Type B pancreatic cell (in vitro differentiated cells): ENCODE measurements at regions not wholly inside any gene's neighbourhood (a gene's known extent, or its start where the extent isn't known, plus 50 kb on each side); places are given as distances from the start of the nearest gene placed in this dataset.

Source experiments
- DNase-seq: peaks from one replicate; pipeline ENCODE4 v3.0.0; 2021; ENCODE audit warnings: mixed read lengths; ENCODE audit not compliant: unreplicated experiment; ENCODE audit errors: extremely low spot score
- H3K27ac Mint-ChIP-seq: 2 replicates; pipeline ENCODE4 v1.8.0; 2021; ENCODE audit warnings: mild to moderate bottlenecking, mixed read lengths
- H3K27me3 Mint-ChIP-seq: 2 replicates; pipeline ENCODE4 v1.8.0; 2021; ENCODE audit warnings: mixed read lengths
- H3K36me3 Mint-ChIP-seq: 2 replicates; pipeline ENCODE4 v1.8.0; 2021; ENCODE audit warnings: mixed read lengths
- H3K4me1 Mint-ChIP-seq: one replicate; pipeline ENCODE4 v1.8.0; 2021; ENCODE audit warnings: mixed read lengths; ENCODE audit not compliant: unreplicated experiment
- H3K4me3 Mint-ChIP-seq: 2 replicates; pipeline ENCODE4 v1.8.0; 2021; ENCODE audit warnings: mild to moderate bottlenecking, mixed read lengths
- H3K9me3 Mint-ChIP-seq: 2 replicates; pipeline ENCODE4 v1.8.0; 2021; ENCODE audit warnings: mixed read lengths
- TF ChIP-seq, protein P1 (sequence below): fragments of 200-600 bp; sonication (generic); conservative IDR thresholded peaks from 2 replicates; pipeline ENCODE4 v1.5.0; 2021; ENCODE audit warnings: antibody characterized with exemption, mild to moderate bottlenecking

DNA sequence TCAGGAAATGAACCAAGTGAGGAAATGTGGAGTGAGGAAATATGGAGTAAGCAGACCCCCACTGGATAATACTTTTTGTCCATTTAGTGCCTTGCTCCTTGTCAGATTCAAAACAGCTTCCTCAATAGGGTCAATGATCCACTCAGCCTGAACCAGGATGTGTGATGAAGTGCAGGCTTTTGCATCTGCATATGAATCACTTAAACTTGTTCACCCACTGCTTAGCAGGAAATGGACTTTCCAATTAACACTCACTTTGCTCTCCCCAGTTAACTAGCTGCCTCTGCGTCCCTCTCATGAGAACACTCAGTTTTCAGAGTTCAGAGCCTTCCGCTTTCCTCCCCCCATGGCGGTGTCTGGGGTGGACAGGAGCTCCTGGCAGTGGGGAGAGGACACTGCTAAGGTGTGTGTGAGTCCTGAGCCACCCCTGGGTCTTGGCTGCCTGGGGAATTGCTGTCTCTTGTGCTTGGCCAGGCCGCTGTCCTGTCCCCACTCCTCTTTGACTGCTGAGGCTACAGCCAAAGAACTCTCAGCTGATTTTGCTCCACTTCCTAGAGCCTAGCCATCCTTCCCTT, 621.8 kb downstream of the CDH26 start:
- no peak overlapping the region for H3K27ac Mint-ChIP-seq
- TF ChIP-seq, protein P1, sequence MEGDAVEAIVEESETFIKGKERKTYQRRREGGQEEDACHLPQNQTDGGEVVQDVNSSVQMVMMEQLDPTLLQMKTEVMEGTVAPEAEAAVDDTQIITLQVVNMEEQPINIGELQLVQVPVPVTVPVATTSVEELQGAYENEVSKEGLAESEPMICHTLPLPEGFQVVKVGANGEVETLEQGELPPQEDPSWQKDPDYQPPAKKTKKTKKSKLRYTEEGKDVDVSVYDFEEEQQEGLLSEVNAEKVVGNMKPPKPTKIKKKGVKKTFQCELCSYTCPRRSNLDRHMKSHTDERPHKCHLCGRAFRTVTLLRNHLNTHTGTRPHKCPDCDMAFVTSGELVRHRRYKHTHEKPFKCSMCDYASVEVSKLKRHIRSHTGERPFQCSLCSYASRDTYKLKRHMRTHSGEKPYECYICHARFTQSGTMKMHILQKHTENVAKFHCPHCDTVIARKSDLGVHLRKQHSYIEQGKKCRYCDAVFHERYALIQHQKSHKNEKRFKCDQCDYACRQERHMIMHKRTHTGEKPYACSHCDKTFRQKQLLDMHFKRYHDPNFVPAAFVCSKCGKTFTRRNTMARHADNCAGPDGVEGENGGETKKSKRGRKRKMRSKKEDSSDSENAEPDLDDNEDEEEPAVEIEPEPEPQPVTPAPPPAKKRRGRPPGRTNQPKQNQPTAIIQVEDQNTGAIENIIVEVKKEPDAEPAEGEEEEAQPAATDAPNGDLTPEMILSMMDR, result no peak
- DNase-seq, result no peak
- H3K36me3 Mint-ChIP-seq, result no peaks in the 10 kb centered on the region
- peaks cover 33% of the 10 kb centered on the region for H3K27me3 Mint-ChIP-seq
- H3K4me1 Mint-ChIP-seq, result no peaks in the 10 kb centered on the region
- no peaks in the 10 kb centered on the region for H3K9me3 Mint-ChIP-seq
- no peak overlapping the region for H3K4me3 Mint-ChIP-seq

DNA sequence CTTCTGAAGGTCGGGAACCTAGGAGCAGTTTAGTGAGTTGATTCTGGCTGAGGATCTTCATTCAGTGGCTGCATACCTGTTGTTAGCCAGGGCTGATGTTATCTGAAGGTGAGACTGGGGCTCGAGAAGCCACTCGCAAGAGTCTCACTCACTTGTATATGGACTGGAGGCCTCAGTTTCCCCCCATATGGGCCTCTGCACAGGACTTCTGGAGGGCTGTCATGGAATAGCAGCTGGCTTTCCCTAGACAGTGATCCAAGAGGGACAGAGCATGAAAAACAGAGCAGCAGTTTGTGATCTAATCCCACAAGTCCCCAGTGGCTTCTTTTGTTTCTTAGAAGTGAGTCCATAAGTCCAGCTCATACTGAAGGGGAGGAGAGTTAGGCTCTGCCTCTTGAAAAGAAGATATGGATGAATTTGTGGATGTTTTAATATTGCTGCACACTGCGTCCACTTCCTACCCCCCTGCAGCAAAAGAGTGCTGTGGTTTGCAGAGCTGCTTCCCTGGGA, 623.4 kb downstream of the CDH26 start:
- Mint-ChIP-seq H3K27ac (no peak overlapping the region), H3K9me3 (no peaks in the 10 kb centered on the region), H3K36me3 (no peaks in the 10 kb centered on the region), H3K27me3 (peaks cover 36% of the 10 kb centered on the region), H3K4me1 (no peaks in the 10 kb centered on the region), H3K4me3 (no peak overlapping the region)
- TF ChIP-seq, protein P1, result no peak
- no peak for DNase-seq

- Mint-ChIP-seq H3K27ac (no peak overlapping the region), H3K9me3 (no peaks in the 10 kb centered on the region), H3K4me3 (no peak overlapping the region), H3K27me3 (peaks cover 35% of the 10 kb centered on the region), H3K4me1 (no peaks in the 10 kb centered on the region), H3K36me3 (no peaks in the 10 kb centered on the region)
- TF ChIP-seq, protein P1, result no peak
- DNase-seq, result no peak
Measured at GRCh38 chr20:60583741-60584140, 625.5 kb downstream of the CDH26 start.

DNA sequence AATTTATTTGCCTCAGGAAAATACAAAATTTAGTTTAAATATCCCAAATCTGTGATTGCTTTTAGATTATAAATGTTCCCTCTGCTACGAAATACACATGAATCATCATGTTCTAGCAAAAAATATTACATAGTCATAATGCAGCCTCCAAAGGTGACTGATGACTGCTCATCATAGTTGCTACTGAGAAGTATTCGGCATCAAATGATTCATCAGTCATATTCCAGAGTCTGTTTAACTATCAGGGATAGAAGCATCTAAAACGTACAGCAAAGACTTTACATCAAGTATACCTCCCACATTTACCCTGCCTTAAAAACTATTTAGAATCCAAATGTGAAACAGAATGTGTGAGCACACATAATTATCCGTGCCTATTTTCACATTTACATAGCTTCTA, 626.0 kb downstream of the CDH26 start:
- Mint-ChIP-seq H3K4me1 (no peaks in the 10 kb centered on the region), H3K36me3 (no peaks in the 10 kb centered on the region), H3K27ac (no peak overlapping the region), H3K4me3 (no peak overlapping the region), H3K9me3 (no peaks in the 10 kb centered on the region), H3K27me3 (peaks cover 31% of the 10 kb centered on the region)
- TF ChIP-seq, protein P1, result no peak
- DNase-seq, result no peak

DNA sequence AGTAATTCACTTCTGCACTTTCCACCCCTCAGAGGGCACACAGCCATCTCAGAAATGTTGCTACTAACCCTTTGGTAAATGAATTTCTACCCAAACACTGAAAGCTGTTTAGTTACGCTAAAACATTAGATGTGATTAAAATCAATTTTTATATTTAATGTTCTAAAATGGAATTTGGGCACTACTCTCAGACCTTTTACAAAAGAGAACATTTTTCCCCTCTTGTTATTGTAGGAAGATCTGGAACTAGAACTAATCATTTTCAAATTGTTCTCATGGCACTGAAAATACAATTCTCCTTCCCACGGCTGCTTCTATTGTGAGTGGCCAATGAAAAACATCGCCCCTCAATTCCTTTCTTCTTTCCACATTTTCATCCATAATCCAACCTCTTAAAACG, 627.4 kb downstream of the CDH26 start:
- TF ChIP-seq, protein P1, result no peak
- H3K9me3 Mint-ChIP-seq, result no peaks in the 10 kb centered on the region
- DNase-seq, result no peak
- no peaks in the 10 kb centered on the region for H3K4me1 Mint-ChIP-seq
- no peak overlapping the region for H3K4me3 Mint-ChIP-seq
- no peak overlapping the region for H3K27ac Mint-ChIP-seq
- H3K27me3 Mint-ChIP-seq, result peaks cover 26% of the 10 kb centered on the region
- no peaks in the 10 kb centered on the region for H3K36me3 Mint-ChIP-seq
